DMS79 (cell line): ENCODE measurements at regions not wholly inside any gene's neighbourhood (a gene's known extent, or its start where the extent isn't known, plus 50 kb on each side); places are given as distances from the start of the nearest gene placed in this dataset.

Experiments
- DNase-seq: peaks from one replicate; lab custom pipeline; 2025; lab: John Stamatoyannopoulos, UW

DNA sequence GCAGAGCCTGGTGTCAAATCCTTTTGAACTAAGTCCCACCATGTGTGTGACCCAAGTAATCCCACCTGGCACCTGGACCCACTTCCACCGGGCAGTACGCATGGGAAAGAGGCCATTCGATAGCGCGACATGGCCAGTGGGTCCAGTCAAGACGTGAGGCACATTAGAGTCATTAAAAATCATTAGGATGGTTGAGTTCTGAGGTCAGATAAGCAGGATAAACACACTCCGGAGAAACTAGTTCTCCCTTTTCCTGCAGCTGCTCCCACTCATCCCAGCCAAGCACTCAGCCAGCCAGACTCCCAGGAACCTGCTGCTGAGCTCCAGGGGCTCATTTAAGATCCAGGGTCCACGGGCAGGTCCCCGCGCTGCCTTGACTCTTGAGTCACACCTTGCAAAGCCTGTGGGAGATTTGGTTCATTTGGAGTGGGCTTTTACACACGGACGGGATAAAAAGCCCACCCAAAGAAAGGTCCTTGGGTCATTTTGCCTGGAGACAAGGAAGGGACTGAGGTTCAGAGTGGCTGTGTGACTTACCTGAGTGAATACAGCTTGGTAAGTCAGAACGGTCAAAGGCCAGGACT is 313.9 kb downstream of the BCL11B start:
- DNase-seq: no peak

DNA sequence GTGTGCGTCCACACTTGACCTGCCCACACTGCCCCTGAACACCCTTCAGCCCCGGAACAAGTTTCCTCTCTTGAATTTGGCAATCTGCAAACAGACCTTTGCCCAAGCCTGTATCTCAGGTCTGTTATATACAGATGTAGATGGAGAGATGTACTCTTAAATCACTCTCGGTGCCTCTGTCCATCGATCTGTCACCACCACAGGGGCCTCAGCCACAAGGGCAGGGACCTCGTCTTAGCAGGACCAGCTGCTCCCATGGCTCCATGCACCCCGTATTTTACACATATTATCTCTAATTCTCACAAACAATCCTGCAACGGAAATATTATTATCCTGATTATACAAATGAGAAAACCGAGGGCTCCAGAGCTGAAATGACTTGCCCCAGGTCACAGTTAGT is 313.4 kb downstream of the BCL11B start:
- DNase-seq: no peak

DNA sequence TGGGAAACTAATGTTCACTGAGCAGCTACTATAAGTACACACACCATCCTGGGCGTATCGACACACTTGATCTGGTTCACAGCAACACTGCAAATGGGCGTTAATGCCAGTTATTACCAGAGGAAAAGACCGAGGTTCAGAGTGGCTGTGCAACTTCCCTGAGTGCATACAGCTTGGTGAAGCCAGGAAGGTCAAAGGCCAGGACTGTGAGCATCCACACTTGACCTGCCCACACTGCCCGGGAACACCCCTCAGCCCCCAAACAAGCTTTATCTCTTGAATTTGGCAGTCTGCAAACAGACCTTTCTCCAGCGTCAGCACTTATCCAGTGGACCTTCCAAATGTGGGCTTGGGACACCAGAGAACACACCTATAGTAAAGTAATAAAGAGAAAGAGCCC is 312.6 kb downstream of the BCL11B start:
- no peak for DNase-seq

DNA sequence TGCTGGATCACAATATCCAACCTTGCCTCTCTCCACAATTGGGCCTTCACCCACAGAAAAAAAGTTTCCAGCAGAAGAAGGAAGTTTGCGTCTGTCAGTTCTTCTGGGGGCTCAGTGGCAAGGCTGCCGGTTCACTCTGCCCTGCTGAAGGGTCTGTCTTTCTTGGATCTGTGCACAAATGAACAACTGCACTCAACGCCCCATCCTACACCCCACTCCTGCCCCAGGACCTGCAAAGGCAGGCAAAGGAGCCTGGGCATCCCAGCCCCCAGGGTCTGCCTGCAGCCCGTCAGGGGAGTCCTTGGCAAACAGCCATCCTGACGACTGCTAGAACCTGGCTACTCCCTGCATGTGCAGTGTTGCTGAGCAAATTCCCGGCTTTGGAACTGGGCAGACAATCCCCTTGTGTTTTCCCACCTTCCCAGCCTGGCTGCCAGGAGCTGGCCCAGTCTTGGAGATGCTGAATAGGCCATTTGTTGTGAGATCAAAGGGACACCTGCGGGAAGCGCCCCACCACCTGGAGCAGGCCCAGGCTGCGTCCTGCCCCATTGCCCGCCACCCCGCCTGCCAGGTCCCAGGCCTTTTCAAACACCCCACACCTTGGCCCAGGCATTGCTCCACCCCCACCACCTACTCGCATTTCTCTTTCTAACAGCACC is 311.9 kb downstream of the BCL11B start:
- no peak for DNase-seq

DNA sequence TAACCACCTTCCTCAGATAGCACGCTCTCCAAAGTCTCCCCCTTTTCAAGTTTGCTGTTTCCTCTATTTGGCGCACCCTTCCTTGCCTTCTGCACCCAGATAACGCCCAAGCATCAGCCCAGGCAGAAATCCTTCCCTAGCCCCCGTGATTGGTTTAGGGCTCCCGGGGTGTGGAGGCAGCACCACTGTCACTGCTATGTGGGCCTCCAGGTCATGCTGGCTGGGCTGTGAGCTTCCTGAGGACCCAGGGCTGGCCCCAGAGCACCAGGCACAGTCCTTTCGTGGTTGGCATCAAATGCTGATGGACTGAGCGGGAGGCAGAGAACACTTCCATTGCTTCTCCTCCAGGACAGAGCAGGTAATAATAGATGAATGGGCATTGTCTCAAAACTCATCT is 311.4 kb downstream of the BCL11B start:
- no peak for DNase-seq

DNA sequence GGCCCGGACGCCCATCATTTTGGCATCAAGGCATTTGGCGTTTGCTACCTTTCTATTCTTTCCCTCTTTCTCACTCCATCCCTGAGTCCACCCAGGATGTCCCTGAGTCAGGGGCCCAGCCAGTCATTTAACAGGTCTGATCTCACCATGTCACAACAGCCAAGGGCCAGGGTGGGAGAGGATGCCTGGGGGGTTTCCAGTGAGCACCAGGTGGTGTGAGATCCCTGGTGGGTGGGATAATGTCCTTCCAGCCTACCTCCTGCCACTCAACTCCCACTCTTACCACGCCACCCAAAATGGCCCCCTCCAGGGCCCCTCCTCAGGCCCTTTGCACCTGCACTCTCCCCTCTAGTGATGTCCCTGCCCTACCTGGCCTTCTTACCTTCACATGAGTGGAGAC is 310.8 kb downstream of the BCL11B start:
- no peak for DNase-seq

DNA sequence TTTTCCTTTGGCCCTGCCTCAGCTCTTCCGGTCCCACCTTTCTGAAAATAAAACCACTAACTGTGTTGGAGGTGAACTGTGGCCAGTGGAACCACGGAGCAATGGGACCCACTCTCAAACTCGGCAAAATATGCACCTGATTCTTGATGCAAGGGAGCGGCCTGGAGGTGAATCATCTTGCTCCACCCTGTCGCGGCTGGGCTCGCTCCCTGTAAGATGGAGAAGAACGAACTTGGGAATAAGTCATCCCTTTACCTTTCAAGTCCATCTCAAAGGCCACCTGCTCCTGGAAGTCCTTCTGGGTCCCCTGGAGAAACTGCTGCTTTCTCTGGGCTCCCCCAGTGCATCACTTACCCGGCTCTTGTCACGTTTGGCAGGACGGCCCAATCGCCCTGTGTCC is 309.9 kb downstream of the BCL11B start:
- no peak for DNase-seq

DNA sequence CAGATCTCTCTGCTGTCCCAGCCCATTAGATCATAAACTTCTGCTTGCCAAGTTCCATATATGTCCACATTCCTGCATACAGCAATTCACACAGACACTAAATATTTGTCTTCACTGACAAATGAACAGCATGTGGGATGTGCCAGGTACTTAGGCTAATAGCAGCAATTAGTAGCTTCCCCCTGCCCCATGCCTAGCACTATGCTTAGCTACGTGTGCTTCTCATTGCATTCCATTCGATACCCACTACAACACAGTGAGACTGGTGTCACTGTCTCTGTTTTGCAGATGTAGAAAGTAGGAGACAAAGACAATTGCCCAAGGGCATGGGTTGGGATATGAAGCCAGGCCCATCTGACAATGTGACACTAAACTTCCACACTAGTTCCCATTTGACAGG is 308.4 kb downstream of the BCL11B start:
- no peak for DNase-seq

DNA sequence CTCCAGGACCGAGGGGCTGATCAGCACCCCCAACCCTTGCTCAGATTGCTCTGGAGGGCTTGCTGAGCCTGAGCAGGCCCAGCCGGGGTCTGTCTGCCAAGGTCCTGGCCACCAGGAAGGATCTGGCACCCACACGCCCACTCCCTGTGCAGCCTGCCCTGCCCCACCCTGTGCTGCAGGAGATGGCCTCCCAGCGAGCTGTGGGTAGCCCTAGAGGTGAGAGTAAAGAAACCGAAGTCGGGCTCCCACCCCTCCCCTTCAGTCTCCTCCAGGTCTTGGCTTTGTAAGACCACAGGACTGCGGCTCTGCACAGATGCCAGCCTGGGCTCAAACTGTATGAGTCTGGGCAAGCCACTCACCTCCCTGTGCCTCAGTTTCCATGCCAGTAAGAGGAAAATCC is 307.8 kb downstream of the BCL11B start:
- no peak for DNase-seq

DNA sequence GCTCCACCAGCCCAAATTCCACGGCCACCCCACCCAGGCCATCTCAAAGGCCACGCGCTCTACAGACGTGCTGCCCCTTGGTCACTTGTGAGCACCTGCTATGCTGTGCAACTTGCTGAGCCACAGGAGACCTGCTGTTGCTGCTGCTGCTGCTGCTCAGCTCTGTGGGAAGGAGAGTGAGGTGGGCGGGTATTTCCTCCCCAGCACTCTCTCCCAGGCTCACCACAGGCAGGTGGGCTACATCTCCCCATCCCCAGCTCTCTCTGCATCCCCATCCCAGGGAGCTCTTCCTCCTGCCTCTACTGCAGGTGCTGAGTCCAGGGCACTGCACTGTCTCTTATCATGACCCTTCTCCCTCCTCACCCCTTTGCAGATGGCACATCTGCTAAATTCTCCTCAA is 306.9 kb downstream of the BCL11B start:
- no peak for DNase-seq

DNA sequence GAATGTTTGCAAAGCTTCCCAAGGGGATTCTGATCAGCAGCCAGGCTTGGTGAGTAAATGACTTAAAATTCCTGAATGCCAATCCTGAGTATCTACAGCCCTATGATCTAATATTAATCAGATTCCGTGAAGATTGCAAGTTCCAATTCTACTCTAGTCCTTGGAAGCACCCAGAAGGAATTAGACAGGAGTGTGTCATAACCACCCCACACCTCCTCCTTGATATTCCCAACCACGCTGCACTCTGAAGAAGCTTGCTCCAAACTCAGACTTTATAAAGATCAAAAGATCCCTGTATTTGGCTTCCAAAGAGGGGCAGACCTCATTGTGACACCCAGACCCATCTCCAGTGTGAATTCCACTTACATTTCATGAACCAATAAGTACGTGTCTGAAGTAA is 306.0 kb downstream of the BCL11B start:
- no peak for DNase-seq

DNA sequence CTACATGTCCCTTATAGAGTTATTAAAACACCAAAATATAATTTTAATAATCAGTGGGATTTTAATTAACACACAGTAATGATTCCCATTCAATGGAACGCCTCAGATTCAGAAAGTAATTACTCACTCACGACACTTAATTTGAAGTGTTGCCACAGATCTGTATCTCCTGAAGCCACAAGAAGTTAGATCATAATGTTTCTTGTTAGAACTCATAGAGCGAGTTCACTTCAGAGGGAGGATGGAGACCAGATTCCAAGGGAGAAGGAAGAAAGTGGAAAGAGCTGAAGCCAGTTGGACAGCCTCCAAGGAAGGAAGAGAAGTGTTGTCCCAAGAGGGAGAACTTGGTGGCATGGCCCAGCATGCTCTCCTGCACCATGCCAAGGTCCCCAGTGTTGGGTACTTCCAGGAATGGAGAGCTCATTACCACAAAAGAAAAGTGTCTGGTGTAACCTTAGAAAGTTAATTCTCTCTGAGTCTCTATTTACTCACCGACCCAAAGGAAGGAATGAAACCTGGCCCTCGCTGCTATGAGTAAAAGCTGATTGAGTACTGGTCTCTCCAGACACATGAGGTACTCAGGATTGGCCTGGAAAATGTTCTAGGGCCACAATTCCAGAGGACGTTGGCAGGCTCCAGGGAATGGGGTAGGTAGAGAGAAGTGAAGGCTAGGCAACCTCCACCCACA is 305.4 kb downstream of the BCL11B start:
- DNase-seq: no peak

DNA sequence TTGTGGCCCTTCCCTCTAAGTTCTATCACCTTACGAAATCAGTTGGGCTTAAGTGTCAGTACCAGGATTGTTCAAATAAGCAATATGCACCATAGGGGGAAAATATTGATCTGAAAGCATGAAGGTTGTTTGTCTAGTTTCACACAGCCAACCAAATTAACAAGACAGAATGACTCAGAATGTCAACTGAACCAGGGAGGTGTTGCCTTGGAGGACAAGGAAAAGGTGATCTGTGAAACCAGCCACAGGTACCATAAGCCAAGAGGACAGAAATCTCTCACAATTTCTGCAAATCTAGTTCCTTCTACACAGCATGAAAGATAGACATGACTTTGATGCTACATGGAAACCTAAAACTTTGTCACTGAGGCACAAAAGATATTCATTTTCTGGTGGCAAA is 297.9 kb downstream of the BCL11B start:
- no peak for DNase-seq

DNA sequence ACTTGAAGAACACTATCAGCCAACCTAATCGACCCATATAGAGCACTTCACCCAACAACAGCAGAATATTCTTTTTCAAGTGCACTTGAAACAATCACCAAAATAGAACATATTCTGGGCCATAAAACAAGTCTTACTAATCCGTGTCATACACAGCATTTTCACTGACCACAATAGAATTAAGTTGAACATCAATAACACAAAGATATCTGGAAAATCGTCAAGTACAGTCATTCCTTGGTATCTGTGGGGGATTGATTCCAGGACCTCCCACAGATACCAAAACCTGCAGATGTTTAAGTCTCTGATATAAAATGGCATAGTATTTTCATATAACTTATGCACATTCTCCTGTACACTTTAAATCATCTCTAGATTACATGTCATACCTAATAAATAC is 295.7 kb downstream of the BCL11B start:
- peak; percentile 87 for DNase-seq

DNA sequence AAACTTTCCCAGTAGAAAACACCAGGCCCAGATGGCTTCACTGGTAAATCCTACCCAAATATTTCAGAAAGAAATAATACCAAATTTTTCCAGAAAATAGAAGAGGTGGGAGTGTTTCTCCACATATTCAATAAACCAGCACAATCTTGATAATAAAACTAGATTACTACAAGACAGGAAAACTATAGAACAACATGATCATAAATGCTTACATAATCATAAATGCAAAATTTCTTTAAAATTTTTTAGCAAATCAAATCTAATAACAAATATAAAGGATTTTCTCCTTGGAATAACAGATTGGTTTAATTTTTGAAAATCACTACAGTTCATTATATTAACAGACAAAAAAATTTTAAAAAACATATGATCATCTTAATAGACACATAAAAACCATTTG is 294.5 kb downstream of the BCL11B start:
- DNase-seq: no peak

DNA sequence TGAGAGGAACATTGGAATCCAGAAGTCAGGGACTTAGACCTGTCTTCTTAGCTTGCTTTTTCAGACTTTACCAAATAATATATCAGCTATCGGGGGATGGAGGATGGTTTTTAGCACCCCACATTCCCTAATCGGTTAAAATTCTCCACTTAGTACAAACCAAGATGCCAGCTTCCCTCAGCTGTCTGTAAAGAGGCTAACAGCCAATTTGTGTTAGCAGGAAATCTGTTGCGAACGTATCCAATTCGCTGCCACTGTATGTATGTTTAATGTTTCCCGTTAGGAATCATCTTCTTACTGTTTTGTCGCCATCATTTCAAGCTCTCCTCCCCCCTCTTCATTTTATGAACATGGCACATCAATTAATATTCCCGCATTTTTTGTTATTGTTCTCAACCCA is 289.0 kb downstream of the BCL11B start:
- no peak for DNase-seq

DNA sequence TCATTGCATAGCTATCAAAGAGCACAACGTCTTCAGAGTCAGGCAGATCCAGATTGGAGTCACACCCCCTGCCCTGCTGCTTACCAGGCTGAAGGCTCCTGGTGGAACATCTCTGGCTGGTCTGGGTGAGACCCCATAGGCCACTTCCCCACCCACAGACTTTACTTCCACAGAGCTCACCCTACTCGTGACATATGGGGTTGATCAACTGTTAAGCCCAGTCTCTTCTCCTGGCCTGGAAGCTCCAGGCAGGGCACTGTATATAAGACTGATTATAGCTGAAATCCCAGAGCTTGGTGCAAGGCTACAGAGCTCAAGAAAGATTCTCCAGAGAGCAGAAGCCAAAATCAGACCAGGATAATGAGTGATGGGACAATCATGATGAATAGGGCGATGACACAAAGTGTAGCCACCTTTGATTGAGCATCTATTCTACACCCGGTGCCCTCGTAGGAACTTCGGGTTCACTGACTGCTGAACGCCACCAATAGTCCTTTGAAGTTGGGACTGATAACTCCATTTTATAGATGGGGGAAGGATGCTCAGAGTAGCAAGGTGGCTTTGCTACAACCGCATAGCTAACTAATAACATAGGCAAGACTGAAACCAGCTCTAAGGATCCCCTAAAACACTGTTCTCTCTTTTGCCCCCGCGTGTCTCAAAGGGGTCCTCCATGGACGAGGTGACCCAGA is 287.8 kb downstream of the BCL11B start:
- no peak for DNase-seq

DNA sequence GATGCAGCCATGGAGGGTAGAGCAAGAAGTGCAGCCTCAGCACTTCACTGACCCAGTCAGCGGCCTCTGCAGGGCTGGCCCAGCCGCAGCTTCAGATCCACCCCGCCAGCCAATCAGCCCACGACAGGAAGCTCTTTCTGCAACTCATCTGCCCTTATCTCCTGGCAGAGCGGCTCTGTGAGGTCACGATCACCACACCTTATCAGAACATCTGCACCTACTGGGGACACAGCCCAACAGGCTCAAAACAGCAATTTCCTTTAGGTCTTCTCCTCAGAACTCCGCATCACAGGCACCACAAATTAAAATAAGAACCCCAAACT is 287.3 kb downstream of the BCL11B start:
- DNase-seq: no peak

DNA sequence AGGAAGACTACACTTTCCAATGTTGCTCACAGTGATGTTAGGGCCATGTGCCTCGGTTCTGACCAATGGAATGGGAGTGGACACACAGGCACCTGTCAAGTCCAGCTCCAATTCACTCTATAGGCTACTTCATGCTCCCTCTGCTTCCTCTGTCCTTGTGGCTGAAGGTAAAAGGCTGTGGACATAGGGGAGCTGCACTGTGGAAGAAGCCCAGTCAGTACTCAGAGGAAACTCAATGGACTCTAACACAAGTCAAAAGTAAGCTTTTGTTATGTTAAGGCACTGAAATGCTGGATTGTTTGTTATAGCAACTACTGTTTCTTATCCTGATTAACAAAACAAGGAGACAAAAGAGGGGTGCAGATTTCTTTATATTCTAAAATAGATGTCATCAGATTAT is 278.2 kb downstream of the BCL11B start:
- no peak for DNase-seq

DNA sequence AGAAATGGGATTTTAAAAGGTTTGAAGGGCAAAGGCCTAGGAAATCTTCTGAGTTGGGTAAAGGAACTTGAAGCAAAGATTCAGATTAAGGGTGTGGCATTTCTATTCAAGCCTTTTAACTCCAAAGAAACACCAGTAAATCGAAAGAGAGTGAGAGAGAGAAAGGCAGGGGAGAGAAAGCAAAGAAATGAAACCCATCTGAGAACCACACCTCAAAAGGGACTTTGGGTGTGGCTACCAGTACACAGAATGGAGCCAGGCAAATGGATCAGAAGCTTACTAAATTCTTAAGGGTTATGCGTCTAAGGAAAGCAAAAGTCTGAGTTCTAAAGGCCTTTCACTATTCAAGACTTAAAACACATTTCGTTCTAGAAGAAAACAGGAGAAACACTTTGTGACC is 277.4 kb downstream of the BCL11B start:
- DNase-seq: no peak

DNA sequence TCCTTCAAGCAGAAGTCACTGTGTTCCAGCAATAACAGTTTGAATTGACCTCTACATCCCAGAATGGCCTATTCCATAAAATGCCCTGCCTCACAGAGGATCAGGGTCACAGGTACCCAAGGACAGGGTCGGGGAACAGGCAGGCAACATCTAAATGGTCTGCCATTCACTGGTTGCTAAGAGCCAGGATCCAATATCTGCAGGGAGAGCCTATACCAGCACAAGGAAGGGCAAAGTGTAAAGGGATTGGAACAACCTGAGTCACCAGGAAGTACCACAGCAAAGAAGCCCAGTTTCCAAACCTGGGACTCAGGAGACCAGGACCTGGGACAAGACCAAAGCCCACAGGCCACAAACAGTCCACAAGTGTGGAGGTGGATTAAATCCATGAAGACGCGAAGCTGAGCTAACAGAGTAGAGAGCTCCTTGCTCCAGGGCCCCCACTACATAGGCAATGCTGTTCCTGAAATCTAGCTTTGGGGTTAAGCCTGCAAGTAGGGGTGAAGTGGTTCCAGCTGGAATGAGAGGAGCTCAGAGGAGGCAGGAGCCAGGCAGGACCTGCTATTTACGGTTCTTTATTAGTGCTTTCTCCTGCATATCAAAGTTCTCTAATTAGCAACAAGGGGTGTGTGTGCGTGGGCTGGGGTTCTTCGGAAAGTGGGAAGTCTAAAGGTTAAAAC is 274.3 kb downstream of the BCL11B start:
- no peak for DNase-seq

DNA sequence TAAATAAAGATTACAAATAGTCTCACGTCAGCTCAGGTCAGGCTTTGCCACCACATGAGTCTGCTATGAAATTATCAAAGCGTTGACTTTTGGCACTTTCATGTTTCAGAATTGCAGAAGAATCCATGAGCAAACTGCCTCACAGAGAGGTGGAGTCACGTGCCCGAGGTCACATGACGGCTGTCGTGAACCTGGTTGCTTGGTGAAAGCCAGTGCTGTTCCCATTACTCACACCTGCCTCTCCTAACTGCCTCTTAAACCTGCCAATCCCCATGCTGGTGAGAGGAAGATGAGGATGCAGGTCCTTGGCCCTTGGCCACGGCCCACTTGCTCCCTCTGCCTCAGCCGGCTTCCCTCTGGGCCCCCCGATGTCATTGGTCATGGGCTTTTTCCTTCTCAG is 272.7 kb downstream of the BCL11B start:
- DNase-seq: no peak

DNA sequence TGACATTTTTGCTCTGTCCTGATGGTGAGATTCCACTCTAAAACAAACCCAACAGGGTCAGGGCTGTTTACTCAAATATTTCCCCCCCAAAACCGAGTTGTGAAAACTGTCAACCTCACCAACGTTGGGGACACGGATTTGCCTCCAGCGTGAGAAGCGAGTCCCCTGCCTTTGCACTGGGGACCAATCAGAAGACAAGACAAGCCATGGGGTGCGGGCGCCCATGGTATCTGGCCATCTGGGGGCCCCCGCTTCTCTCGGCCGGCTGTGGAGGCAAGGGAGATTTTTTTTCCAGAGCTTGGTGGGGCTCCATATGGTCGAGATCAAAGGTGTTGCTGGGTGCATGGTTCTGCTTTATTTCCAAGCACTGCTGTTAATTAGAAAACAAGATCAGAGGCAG is 272.1 kb downstream of the BCL11B start:
- no peak for DNase-seq
